H9 (cell line): ENCODE measurements at regions not wholly inside any gene's neighbourhood (a gene's known extent, or its start where the extent isn't known, plus 50 kb on each side); places are given as distances from the start of the nearest gene placed in this dataset.

ENCODE experiments used
- DNase-seq: peaks from one replicate; pipeline ENCODE4 v3.0.0-alpha.2; 2017
- H2AFZ ChIP-seq: one replicate; pipeline ENCODE4 v1.6.1; 2013; ENCODE audit warnings: mild to moderate bottlenecking, low read length, control low read depth, moderate library complexity
- H2AK5ac ChIP-seq: 2 replicates; pipeline ENCODE4 v1.6.1; 2013; ENCODE audit warnings: low read length, control low read depth, mixed read lengths; ENCODE audit not compliant: insufficient read length
- H2BK120ac ChIP-seq: one replicate; pipeline ENCODE4 v1.6.1; 2013; ENCODE audit warnings: low read depth, mild to moderate bottlenecking, low read length, control low read depth, inconsistent platforms; ENCODE audit not compliant: poor library complexity, severe bottlenecking
- H2BK12ac ChIP-seq: 2 replicates; pipeline ENCODE4 v1.6.1; 2013; ENCODE audit warnings: low read length, control low read depth, mixed read lengths, low read depth; ENCODE audit not compliant: insufficient read length
- H2BK15ac ChIP-seq: 2 replicates; pipeline ENCODE4 v1.6.1; 2013; ENCODE audit warnings: low read depth, low read length, control low read depth
- H2BK20ac ChIP-seq: one replicate; pipeline ENCODE4 v1.6.1; 2013; ENCODE audit warnings: low read depth, mild to moderate bottlenecking, low read length, control low read depth, inconsistent platforms; ENCODE audit not compliant: poor library complexity, severe bottlenecking
- H2BK5ac ChIP-seq: 2 replicates; pipeline ENCODE4 v1.6.1; 2013; ENCODE audit warnings: low read length, control low read depth, mixed read lengths; ENCODE audit not compliant: insufficient read length
- H3K14ac ChIP-seq: 2 replicates; pipeline ENCODE4 v1.6.1; 2013; ENCODE audit warnings: low read length, control low read depth; ENCODE audit not compliant: insufficient read depth
- H3K18ac ChIP-seq: 2 replicates; pipeline ENCODE4 v1.6.1; 2013; ENCODE audit warnings: low read depth, mild to moderate bottlenecking, mixed read lengths, low read length, control low read depth; ENCODE audit not compliant: insufficient read length
- H3K23ac ChIP-seq: 2 replicates; pipeline ENCODE4 v1.6.1; 2013; ENCODE audit warnings: low read length, control low read depth, mixed read lengths, low read depth; ENCODE audit not compliant: insufficient read length
- H3K23me2 ChIP-seq: 2 replicates; pipeline ENCODE4 v1.6.1; 2013; ENCODE audit warnings: low read depth, mild to moderate bottlenecking, mixed read lengths, low read length, control low read depth; ENCODE audit not compliant: insufficient read length, poor library complexity, severe bottlenecking
- H3K27ac ChIP-seq: 2 replicates; pipeline ENCODE4 v1.5.1; 2013; ENCODE audit warnings: low read length, control low read depth, mixed read lengths, low read depth; ENCODE audit not compliant: insufficient read length
- H3K27me3 ChIP-seq: 2 replicates; pipeline ENCODE4 v1.6.1; 2013; ENCODE audit warnings: low read length, control low read depth, inconsistent platforms; ENCODE audit not compliant: insufficient read depth
- H3K4ac ChIP-seq: 2 replicates; pipeline ENCODE4 v1.6.1; 2013; ENCODE audit warnings: low read depth, mild to moderate bottlenecking, control low read depth, inconsistent platforms, low read length, moderate library complexity
- H3K4me1 ChIP-seq: 2 replicates; pipeline ENCODE4 v1.6.1; 2013; ENCODE audit warnings: low read length, control low read depth, inconsistent platforms; ENCODE audit not compliant: insufficient read depth
- H3K4me2 ChIP-seq: 2 replicates; pipeline ENCODE4 v1.6.1; 2013; ENCODE audit warnings: low read length, control low read depth, mixed read lengths; ENCODE audit not compliant: insufficient read length, insufficient read depth
- H3K56ac ChIP-seq: 2 replicates; pipeline ENCODE4 v1.6.1; 2013; ENCODE audit warnings: low read depth, mild to moderate bottlenecking, mixed read lengths, low read length, control low read depth; ENCODE audit not compliant: insufficient read length
- H3K79me1 ChIP-seq: 2 replicates; pipeline ENCODE4 v1.6.1; 2013; ENCODE audit warnings: low read depth, mild to moderate bottlenecking, moderate library complexity, low read length, control low read depth, inconsistent platforms; ENCODE audit not compliant: insufficient read depth, poor library complexity, severe bottlenecking
- H3K79me2 ChIP-seq: 2 replicates; pipeline ENCODE4 v1.6.1; 2013; ENCODE audit warnings: low read length, control low read depth, inconsistent platforms; ENCODE audit not compliant: insufficient read depth
- H3K9ac ChIP-seq: 2 replicates; pipeline ENCODE4 v1.6.1; 2013; ENCODE audit warnings: low read length, control low read depth, mixed read lengths; ENCODE audit not compliant: insufficient read length; ENCODE audit errors: extremely low read depth
- H3K9me3 ChIP-seq: one replicate; pipeline ENCODE4 v1.6.1; 2013; ENCODE audit warnings: low read depth, low read length, inconsistent platforms; ENCODE audit not compliant: control insufficient read depth
- H3T11ph ChIP-seq: one replicate; pipeline ENCODE4 v1.6.1; 2013; ENCODE audit warnings: mild to moderate bottlenecking, low read length, control low read depth, inconsistent platforms
- H4K20me1 ChIP-seq: one replicate; pipeline ENCODE4 v1.6.1; 2013; ENCODE audit not compliant: control insufficient read depth, insufficient read length, insufficient read depth
- H4K5ac ChIP-seq: 2 replicates; pipeline ENCODE4 v1.6.1; 2013; ENCODE audit warnings: low read depth, mild to moderate bottlenecking, mixed read lengths, low read length, control low read depth; ENCODE audit not compliant: insufficient read length
- H4K8ac ChIP-seq: replicated peaks from 2 replicates; pipeline ENCODE4 v1.6.1; 2013; ENCODE audit warnings: low read length, control low read depth, mixed read lengths, low read depth; ENCODE audit not compliant: insufficient read length
- H4K91ac ChIP-seq: 2 replicates; pipeline ENCODE4 v1.6.1; 2013; ENCODE audit warnings: low read depth, mild to moderate bottlenecking, moderate library complexity, mixed read lengths, low read length, control low read depth; ENCODE audit not compliant: insufficient read length
- H3K27ac Mint-ChIP-seq, 3 experiments: 2 replicates in 2 of 3; 3 replicates in 1 of 3; pipeline ENCODE4 v1.8.0; 2020 to 2021; ENCODE audit warnings: mixed read lengths in 3 of 3, mild to moderate bottlenecking in 1 of 3, moderate library complexity in 1 of 3
- H3K27me3 Mint-ChIP-seq: 2 replicates; pipeline ENCODE4 v1.8.0; 2021; ENCODE audit warnings: low read depth, mild to moderate bottlenecking, moderate library complexity, mixed read lengths
- H3K36me3 Mint-ChIP-seq, 3 experiments: 2 replicates in 2 of 3; 3 replicates in 1 of 3; pipeline ENCODE4 v1.8.0; 2020 to 2021; ENCODE audit warnings: low read depth in 3 of 3, mixed read lengths in 3 of 3; ENCODE audit not compliant: insufficient read depth in 1 of 3
- H3K4me1 Mint-ChIP-seq, 2 experiments: 2 replicates each; pipeline ENCODE4 v1.8.0; 2020; ENCODE audit warnings: mixed read lengths in 2 of 2
- H3K4me3 Mint-ChIP-seq, 2 experiments: 2 replicates in 1 of 2; 3 replicates in 1 of 2; pipeline ENCODE4 v1.8.0; 2020 to 2021; ENCODE audit warnings: mild to moderate bottlenecking in 2 of 2, mixed read lengths in 2 of 2, moderate library complexity in 1 of 2
- H3K9me3 Mint-ChIP-seq, 2 experiments: 2 replicates in 1 of 2; 3 replicates in 1 of 2; pipeline ENCODE4 v1.8.0; 2020; ENCODE audit warnings: mild to moderate bottlenecking in 2 of 2, mixed read lengths in 2 of 2, moderate library complexity in 1 of 2
- CTCF ChIP-seq: fragments of 200-600 bp; sonication (generic); conservative IDR thresholded peaks from 3 replicates; pipeline ENCODE4 v1.8.0; 2021; ENCODE audit warnings: antibody characterized with exemption, mild to moderate bottlenecking
- WGBS: extraction: QIAGEN DNeasy Blood & Tissue Kit; methylation state at CpG from one replicate; pipeline ENCODE4 v1.1.7; 2013; ENCODE audit warnings: missing lambda C conversion rate, low lambda C conversion rate, mixed read lengths; ENCODE audit not compliant: insufficient read length; ENCODE audit errors: extremely low coverage; 5-methylcytosine and 5-hydroxymethylcytosine counted together

- H2AFZ ChIP-seq, result no peak overlapping the region
- no peaks in the 10 kb centered on the region for H3K23me2 ChIP-seq
- no peak overlapping the region for H3K4me2 ChIP-seq
- no peak overlapping the region for H2BK5ac ChIP-seq
- H3K9ac ChIP-seq, result no peak overlapping the region
- Mint-ChIP-seq H3K27me3 (no peaks in the 10 kb centered on the region; the same call in 1 of the 2 replicates), H3K4me3 (no peak overlapping the region), H3K36me3 (no peaks in the 10 kb centered on the region), H3K27ac (no peak overlapping the region; a peak in 1 of 7 replicates), H3K9me3 (peaks cover 0 to 2% of the 10 kb centered on the region in 2 experiments; a peak in 2 of 5 replicates), H3K4me1 (peaks cover 3 to 16% of the 10 kb centered on the region in 2 experiments; a peak in 3 of 4 replicates)
- no CpG with 5 or more reads among the region's 4 CpGs for WGBS
- H2BK120ac ChIP-seq, result no peak overlapping the region
- no peak for TF ChIP-seq CTCF
- H2BK20ac ChIP-seq, result no peak overlapping the region
- H4K5ac ChIP-seq, result no peak overlapping the region
- no peak overlapping the region for H3K27ac ChIP-seq
- DNase-seq, result no peak
- H4K20me1 ChIP-seq, result no peaks in the 10 kb centered on the region
- no peak overlapping the region for H4K91ac ChIP-seq
- no peak overlapping the region for H4K8ac ChIP-seq
- no peak overlapping the region for H2BK12ac ChIP-seq
- no peak overlapping the region for H3K56ac ChIP-seq
- H2AK5ac ChIP-seq, result no peak overlapping the region
- H3K14ac ChIP-seq, result no peak overlapping the region
- H3K79me2 ChIP-seq, result no peaks in the 10 kb centered on the region
- no peak overlapping the region for H3K23ac ChIP-seq
- no peaks in the 10 kb centered on the region for H3K9me3 ChIP-seq
- H3K4ac ChIP-seq, result no peak overlapping the region
- no peak overlapping the region for H3T11ph ChIP-seq
- no peaks in the 10 kb centered on the region for H3K4me1 ChIP-seq
- H3K27me3 ChIP-seq, result no peaks in the 10 kb centered on the region
- H2BK15ac ChIP-seq, result no peak overlapping the region
- no peak overlapping the region for H3K18ac ChIP-seq
- H3K79me1 ChIP-seq, result no peaks in the 10 kb centered on the region
These were observed 69.5 kb upstream of the ZNF438 start for GRCh38 chr10:31101123-31101522.
